SK-N-SH (cell line): ENCODE measurements at regions not wholly inside any gene's neighbourhood (a gene's known extent, or its start where the extent isn't known, plus 50 kb on each side); places are given as distances from the start of the nearest gene placed in this dataset.

Experiments used
- CTCF ChIA-PET: fragments of 300-600, 350-600 bp; formaldehyde crosslinking; extraction: SDS; loops from one replicate; lab custom pipeline; 2021; lab: Yijun Ruan, JAX
- POLR2A ChIA-PET: fragments of 350-600 bp; sonication (Branson Sonifier 250); formaldehyde crosslinking; extraction: SDS; loops from one replicate; lab custom pipeline; 2020; ENCODE audit warnings: antibody characterized with exemption, inconsistent platforms; lab: Yijun Ruan, JAX
- DNase-seq: peaks from one replicate; pipeline ENCODE4 v3.0.0; 2012
- H2AFZ ChIP-seq: fragments of 200-600 bp; sonication (generic); 2 replicates; pipeline ENCODE4 v1.8.1; 2016; ENCODE audit warnings: antibody characterized with exemption, mild to moderate bottlenecking, low read depth
- H3F3A ChIP-seq: fragments of 200-600 bp; sonication (generic); replicated peaks from 2 replicates; pipeline ENCODE3; 2016; ENCODE audit warnings: antibody characterized with exemption, mild to moderate bottlenecking; ENCODE audit not compliant: insufficient read depth
- H3K27ac ChIP-seq, 2 experiments: fragments of 200-500 bp in 1 of 2; fragments of 200-600 bp in 1 of 2; sonication (Bioruptor generic) in 1 of 2; sonication (generic), shearing (Covaris generic) in 1 of 2; 2 replicates each; pipeline versions ENCODE4 v1.5.1 to v1.6.1; 2014 to 2016; ENCODE audit warnings: low read depth in 2 of 2, inconsistent platforms in 1 of 2, low read length in 1 of 2, mild to moderate bottlenecking in 1 of 2, mixed read lengths in 1 of 2
- H3K27me3 ChIP-seq: fragments of 200-600 bp; sonication (generic), shearing (Covaris generic); 2 replicates; pipeline ENCODE4 v1.6.1; 2016; ENCODE audit warnings: mixed run types; ENCODE audit not compliant: insufficient read depth
- H3K36me3 ChIP-seq, 2 experiments: fragments of 200-500 bp in 1 of 2; fragments of 200-600 bp in 1 of 2; sonication (Bioruptor generic) in 1 of 2; sonication (generic) in 1 of 2; replicated peaks in 1 of 2; 2 replicates each; pipeline versions ENCODE3 to v1.5.1; 2014 to 2016; ENCODE audit warnings: low read length in 1 of 2, mild to moderate bottlenecking in 1 of 2; ENCODE audit not compliant: insufficient read depth in 2 of 2, control insufficient read depth in 1 of 2
- H3K4me1 ChIP-seq, 2 experiments: fragments of 200-500 bp in 1 of 2; fragments of 200-600 bp in 1 of 2; sonication (Bioruptor generic) in 1 of 2; sonication (generic), shearing (Covaris generic) in 1 of 2; 2 replicates each; pipeline versions ENCODE4 v1.5.1 to v1.6.1; 2014 to 2016; ENCODE audit warnings: low read depth in 1 of 2, low read length in 1 of 2, mixed run types in 1 of 2; ENCODE audit not compliant: insufficient read depth in 2 of 2, control insufficient read depth in 1 of 2
- H3K4me2 ChIP-seq: fragments of 200-600 bp; sonication (generic), shearing (Covaris generic); 2 replicates; pipeline ENCODE4 v1.6.1; 2017; ENCODE audit warnings: mixed run types
- H3K4me3 ChIP-seq, 2 experiments: fragments of 200-500 bp in 1 of 2; fragments of 200-600 bp in 1 of 2; sonication (Bioruptor generic) in 1 of 2; sonication (generic), shearing (Covaris generic) in 1 of 2; 2 replicates each; pipeline versions ENCODE4 v1.5.1 to v1.8.1; 2014 to 2016; ENCODE audit warnings: low read depth in 2 of 2, inconsistent platforms in 1 of 2, low read length in 1 of 2, mild to moderate bottlenecking in 1 of 2, mixed read lengths in 1 of 2, moderate library complexity in 1 of 2
- H3K79me2 ChIP-seq: fragments of 200-600 bp; sonication (generic); 2 replicates; pipeline ENCODE4 v1.8.1; 2017; ENCODE audit warnings: mild to moderate bottlenecking; ENCODE audit not compliant: insufficient read depth
- H3K9ac ChIP-seq: fragments of 200-600 bp; sonication (generic); 2 replicates; pipeline ENCODE4 v1.6.1; 2017; ENCODE audit warnings: mixed run types
- H3K9me2 ChIP-seq: fragments of 200-600 bp; sonication (generic); 2 replicates; pipeline ENCODE4 v1.6.1; 2017; ENCODE audit warnings: mixed run types
- H3K9me3 ChIP-seq: fragments of 200-600 bp; sonication (generic); 2 replicates; pipeline ENCODE4 v1.6.1; 2017; ENCODE audit warnings: mixed run types, mild to moderate bottlenecking, moderate library complexity
- H4K20me1 ChIP-seq: fragments of 200-600 bp; sonication (generic); 2 replicates; pipeline ENCODE4 v1.6.1; 2017; ENCODE audit warnings: mild to moderate bottlenecking, mixed run types; ENCODE audit not compliant: insufficient read depth
- CHD2 ChIP-seq: fragments of 150-350 bp; IDR thresholded peaks from 2 replicates; pipeline ENCODE4 v1.6.1; 2018; ENCODE audit warnings: low read length; ENCODE audit not compliant: partially characterized antibody
- EZH2phosphoT487 ChIP-seq: fragments of 200-600 bp; sonication (generic); IDR thresholded peaks from 2 replicates; pipeline ENCODE4 v1.6.1; 2017; ENCODE audit warnings: low read depth, mixed run types, mild to moderate bottlenecking, antibody characterized with exemption, moderate library complexity, borderline replicate concordance
- GABPA ChIP-seq: IDR thresholded peaks from 2 replicates; pipeline ENCODE4 v1.4.0; 2012; ENCODE audit warnings: low read depth, mild to moderate bottlenecking
- JUND ChIP-seq: IDR thresholded peaks from 2 replicates; pipeline ENCODE4 v1.4.0; 2012
- MEF2A ChIP-seq: IDR thresholded peaks from 2 replicates; pipeline ENCODE4 v1.4.0; 2012; ENCODE audit warnings: low read depth, borderline replicate concordance
- MXI1 ChIP-seq: IDR thresholded peaks from 2 replicates; pipeline ENCODE4 v1.6.1; 2012; ENCODE audit warnings: mild to moderate bottlenecking, low read depth, low read length, improper control_type of control experiment
- NRF1 ChIP-seq: IDR thresholded peaks from 2 replicates; pipeline ENCODE4 v1.6.1; 2012; ENCODE audit warnings: low read depth, mild to moderate bottlenecking, low read length
- POLR2AphosphoS5 ChIP-seq: IDR thresholded peaks from 2 replicates; pipeline ENCODE4 v1.6.1; 2012; ENCODE audit warnings: low read depth, low read length
- RAD21 ChIP-seq: IDR thresholded peaks from 2 replicates; pipeline ENCODE4 v1.6.1; 2012; ENCODE audit warnings: mild to moderate bottlenecking, low read length
- TEAD4 ChIP-seq: IDR thresholded peaks from 2 replicates; pipeline ENCODE4 v1.4.0; 2012; ENCODE audit warnings: mild to moderate bottlenecking, borderline replicate concordance; ENCODE audit not compliant: insufficient read depth
- WGBS: methylation state at CpG from one replicate; pipeline ENCODE4 v1.1.6; 2017; ENCODE audit warnings: low lambda C conversion rate; 5-methylcytosine and 5-hydroxymethylcytosine counted together
- TF ChIP-seq, protein P1 (sequence below): fragments of 150-350 bp; IDR thresholded peaks from 2 replicates; pipeline ENCODE4 v1.6.1; 2016; ENCODE audit warnings: mild to moderate bottlenecking, low read depth, low read length
- TF ChIP-seq, protein P2 (sequence below): IDR thresholded peaks from 2 replicates; pipeline ENCODE4; 2012
- TF ChIP-seq, protein P3 (sequence below): fragments of 150-350 bp; IDR thresholded peaks from 2 replicates; pipeline ENCODE4 v1.6.1; 2017; ENCODE audit warnings: antibody characterized with exemption, low read length, low read depth, borderline replicate concordance
- TF ChIP-seq, protein P4 (sequence below): IDR thresholded peaks from 2 replicates; pipeline ENCODE4 v1.6.1; 2012; ENCODE audit warnings: mild to moderate bottlenecking, low read depth, low read length, moderate library complexity

DNA sequence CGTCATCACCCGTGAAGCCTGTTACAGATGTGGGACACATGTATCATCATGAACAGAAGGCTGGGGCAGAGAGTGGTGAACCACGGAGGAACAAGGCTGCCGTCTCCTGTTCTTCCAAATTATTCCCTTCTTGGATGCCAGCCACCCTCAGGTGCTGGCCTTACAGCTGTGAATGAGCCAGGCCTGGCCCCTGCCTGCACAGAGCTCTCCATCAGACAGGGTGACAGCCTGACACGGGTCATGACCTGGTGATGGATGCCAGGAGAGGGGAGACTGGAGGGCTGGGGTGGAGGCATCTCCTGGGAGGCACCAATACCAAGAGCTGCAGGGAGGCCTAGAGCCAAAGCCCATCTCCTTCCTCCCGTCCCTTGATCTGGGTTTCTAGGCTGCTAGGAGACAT is 230.0 kb upstream of the C1orf174 start:
- Histone ChIP-seq H3K27me3 (no peaks in the 10 kb centered on the region), H3K4me3 (no peak overlapping the region), H3F3A (no peaks in the 10 kb centered on the region), H2AFZ (no peak overlapping the region), H3K27ac (no peak overlapping the region), H4K20me1 (no peaks in the 10 kb centered on the region), H3K36me3 (no peaks in the 10 kb centered on the region), H3K4me2 (no peak overlapping the region), H3K9me2 (no peaks in the 10 kb centered on the region), H3K9me3 (no peaks in the 10 kb centered on the region), H3K4me1 (no peaks in the 10 kb centered on the region), H3K79me2 (no peaks in the 10 kb centered on the region), H3K9ac (no peak overlapping the region)
- WGBS: 33% methylated on average over 3 of the region's 6 CpGs
- DNase-seq: no peak
- ChIA-PET POLR2A (no interaction called here), CTCF (no interaction called here)
- TF ChIP-seq MXI1 (no peak), CHD2 (no peak), EZH2phosphoT487 (no peak), GABPA (no peak), NRF1 (no peak), TEAD4 (no peak), JUND (no peak), RAD21 (no peak), POLR2AphosphoS5 (no peak), MEF2A (no peak)
- TF ChIP-seq, protein P1, sequence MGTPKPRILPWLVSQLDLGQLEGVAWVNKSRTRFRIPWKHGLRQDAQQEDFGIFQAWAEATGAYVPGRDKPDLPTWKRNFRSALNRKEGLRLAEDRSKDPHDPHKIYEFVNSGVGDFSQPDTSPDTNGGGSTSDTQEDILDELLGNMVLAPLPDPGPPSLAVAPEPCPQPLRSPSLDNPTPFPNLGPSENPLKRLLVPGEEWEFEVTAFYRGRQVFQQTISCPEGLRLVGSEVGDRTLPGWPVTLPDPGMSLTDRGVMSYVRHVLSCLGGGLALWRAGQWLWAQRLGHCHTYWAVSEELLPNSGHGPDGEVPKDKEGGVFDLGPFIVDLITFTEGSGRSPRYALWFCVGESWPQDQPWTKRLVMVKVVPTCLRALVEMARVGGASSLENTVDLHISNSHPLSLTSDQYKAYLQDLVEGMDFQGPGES: no peak
- TF ChIP-seq, protein P2, sequence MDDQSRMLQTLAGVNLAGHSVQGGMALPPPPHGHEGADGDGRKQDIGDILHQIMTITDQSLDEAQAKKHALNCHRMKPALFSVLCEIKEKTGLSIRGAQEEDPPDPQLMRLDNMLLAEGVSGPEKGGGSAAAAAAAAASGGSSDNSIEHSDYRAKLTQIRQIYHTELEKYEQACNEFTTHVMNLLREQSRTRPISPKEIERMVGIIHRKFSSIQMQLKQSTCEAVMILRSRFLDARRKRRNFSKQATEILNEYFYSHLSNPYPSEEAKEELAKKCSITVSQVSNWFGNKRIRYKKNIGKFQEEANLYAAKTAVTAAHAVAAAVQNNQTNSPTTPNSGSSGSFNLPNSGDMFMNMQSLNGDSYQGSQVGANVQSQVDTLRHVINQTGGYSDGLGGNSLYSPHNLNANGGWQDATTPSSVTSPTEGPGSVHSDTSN: no peak
- TF ChIP-seq, protein P3, sequence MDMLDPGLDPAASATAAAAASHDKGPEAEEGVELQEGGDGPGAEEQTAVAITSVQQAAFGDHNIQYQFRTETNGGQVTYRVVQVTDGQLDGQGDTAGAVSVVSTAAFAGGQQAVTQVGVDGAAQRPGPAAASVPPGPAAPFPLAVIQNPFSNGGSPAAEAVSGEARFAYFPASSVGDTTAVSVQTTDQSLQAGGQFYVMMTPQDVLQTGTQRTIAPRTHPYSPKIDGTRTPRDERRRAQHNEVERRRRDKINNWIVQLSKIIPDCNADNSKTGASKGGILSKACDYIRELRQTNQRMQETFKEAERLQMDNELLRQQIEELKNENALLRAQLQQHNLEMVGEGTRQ: no peak
- TF ChIP-seq, protein P4, sequence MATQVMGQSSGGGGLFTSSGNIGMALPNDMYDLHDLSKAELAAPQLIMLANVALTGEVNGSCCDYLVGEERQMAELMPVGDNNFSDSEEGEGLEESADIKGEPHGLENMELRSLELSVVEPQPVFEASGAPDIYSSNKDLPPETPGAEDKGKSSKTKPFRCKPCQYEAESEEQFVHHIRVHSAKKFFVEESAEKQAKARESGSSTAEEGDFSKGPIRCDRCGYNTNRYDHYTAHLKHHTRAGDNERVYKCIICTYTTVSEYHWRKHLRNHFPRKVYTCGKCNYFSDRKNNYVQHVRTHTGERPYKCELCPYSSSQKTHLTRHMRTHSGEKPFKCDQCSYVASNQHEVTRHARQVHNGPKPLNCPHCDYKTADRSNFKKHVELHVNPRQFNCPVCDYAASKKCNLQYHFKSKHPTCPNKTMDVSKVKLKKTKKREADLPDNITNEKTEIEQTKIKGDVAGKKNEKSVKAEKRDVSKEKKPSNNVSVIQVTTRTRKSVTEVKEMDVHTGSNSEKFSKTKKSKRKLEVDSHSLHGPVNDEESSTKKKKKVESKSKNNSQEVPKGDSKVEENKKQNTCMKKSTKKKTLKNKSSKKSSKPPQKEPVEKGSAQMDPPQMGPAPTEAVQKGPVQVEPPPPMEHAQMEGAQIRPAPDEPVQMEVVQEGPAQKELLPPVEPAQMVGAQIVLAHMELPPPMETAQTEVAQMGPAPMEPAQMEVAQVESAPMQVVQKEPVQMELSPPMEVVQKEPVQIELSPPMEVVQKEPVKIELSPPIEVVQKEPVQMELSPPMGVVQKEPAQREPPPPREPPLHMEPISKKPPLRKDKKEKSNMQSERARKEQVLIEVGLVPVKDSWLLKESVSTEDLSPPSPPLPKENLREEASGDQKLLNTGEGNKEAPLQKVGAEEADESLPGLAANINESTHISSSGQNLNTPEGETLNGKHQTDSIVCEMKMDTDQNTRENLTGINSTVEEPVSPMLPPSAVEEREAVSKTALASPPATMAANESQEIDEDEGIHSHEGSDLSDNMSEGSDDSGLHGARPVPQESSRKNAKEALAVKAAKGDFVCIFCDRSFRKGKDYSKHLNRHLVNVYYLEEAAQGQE: no peak
